ENCODE measurements at regions not wholly inside any gene's neighbourhood (a gene's known extent, or its start where the extent isn't known, plus 50 kb on each side); places are given as distances from the start of the nearest gene placed in this dataset.

DNA sequence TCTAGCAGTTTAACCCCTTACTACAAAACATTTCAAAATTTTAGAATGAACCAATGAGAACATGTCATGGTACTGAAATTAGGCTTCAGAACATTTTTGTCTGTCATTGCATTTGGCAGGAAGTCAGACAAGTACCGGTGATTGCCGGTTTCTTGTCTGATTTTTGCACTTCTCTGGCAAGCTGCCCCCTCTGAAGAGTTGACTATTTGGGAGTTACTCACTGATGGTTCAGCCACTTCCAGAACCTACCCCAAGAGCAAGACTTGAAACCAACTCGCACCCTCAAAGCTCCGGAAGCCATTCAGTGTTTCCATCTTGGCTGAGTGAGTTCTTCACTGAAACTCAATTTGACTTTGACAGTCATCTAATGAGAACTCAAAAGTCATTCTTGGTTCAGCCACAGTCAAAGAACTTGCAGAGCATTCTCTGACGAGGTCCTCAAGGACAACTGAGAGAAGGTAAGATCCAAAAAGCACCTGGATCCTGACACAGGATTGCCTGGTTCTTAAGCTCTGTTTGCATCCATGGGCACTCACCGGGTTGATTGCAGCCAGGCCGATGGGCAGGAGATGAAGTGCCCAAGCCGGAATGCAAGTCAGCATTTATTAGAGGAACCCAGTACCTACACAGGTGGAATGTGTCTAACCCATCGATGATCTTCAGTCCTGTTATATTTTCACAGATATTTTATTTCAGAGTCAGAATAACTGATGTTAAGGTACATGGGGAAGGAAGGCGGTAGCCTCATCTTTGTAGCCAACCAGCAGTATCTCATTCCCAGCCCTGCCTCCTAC lies 93.6 kb downstream of the USP22 start:
- ChIA-PET CTCF (no interaction called here), POLR2A (no interaction called here), RAD21 (ENCODE audit: unreplicated experiment) (no interaction called here), SMC1A (ENCODE audit: uncharacterized antibody, unreplicated experiment) (interaction anchor here (0.7 kb wide), 1 partner anchor 20 kb away, joined by 3 read pairs; no protein-coding TSS in a partner anchor)
- no peak for ATAC-seq
- Histone ChIP-seq H4K20me1 (ENCODE audit: control insufficient read depth, insufficient read depth) (no peaks in the 10 kb centered on the region), H3K79me2 (ENCODE audit: control insufficient read depth, insufficient read depth, low read length) (no peaks in the 10 kb centered on the region), H3K4me3 (no peak overlapping the region), H3K27ac (ENCODE audit: control insufficient read depth, insufficient read depth) (no peak overlapping the region), H3K4me1 (ENCODE audit: control insufficient read depth, insufficient read depth, low read length) (no peaks in the 10 kb centered on the region), H3K9me3 (replicated peaks; ENCODE audit: control insufficient read depth, insufficient read depth, low read length) (no peaks in the 10 kb centered on the region), H3K4me2 (ENCODE audit: control insufficient read depth, insufficient read depth) (no peak overlapping the region), H3K36me3 (ENCODE audit: control insufficient read depth in 2 of 2, insufficient read depth in 2 of 2, low read length in 1 of 2) (no peaks in the 10 kb centered on the region), H3K9ac (ENCODE audit: control insufficient read depth, insufficient read depth, low read length) (no peak overlapping the region), H2AFZ (ENCODE audit: control insufficient read depth, low read depth, low read length) (no peak overlapping the region), H3K27me3 (replicated peaks in 1 of 2; ENCODE audit: control insufficient read depth in 2 of 2, insufficient read depth in 2 of 2, low read length in 1 of 2) (peaks cover 2 to 3% of the 10 kb centered on the region in 2 experiments)
- WGBS (ENCODE audit: insufficient coverage, insufficient replicate concordance, low lambda C conversion rate, missing lambda C conversion rate), result 29% methylated on average over 10 of the region's 10 CpGs
- TF ChIP-seq, protein P1, sequence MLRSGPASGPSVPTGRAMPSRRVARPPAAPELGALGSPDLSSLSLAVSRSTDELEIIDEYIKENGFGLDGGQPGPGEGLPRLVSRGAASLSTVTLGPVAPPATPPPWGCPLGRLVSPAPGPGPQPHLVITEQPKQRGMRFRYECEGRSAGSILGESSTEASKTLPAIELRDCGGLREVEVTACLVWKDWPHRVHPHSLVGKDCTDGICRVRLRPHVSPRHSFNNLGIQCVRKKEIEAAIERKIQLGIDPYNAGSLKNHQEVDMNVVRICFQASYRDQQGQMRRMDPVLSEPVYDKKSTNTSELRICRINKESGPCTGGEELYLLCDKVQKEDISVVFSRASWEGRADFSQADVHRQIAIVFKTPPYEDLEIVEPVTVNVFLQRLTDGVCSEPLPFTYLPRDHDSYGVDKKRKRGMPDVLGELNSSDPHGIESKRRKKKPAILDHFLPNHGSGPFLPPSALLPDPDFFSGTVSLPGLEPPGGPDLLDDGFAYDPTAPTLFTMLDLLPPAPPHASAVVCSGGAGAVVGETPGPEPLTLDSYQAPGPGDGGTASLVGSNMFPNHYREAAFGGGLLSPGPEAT (IDR thresholded peaks at IDR 0.05; ENCODE audit: low read depth), result no peak
- TF ChIP-seq, protein P2, sequence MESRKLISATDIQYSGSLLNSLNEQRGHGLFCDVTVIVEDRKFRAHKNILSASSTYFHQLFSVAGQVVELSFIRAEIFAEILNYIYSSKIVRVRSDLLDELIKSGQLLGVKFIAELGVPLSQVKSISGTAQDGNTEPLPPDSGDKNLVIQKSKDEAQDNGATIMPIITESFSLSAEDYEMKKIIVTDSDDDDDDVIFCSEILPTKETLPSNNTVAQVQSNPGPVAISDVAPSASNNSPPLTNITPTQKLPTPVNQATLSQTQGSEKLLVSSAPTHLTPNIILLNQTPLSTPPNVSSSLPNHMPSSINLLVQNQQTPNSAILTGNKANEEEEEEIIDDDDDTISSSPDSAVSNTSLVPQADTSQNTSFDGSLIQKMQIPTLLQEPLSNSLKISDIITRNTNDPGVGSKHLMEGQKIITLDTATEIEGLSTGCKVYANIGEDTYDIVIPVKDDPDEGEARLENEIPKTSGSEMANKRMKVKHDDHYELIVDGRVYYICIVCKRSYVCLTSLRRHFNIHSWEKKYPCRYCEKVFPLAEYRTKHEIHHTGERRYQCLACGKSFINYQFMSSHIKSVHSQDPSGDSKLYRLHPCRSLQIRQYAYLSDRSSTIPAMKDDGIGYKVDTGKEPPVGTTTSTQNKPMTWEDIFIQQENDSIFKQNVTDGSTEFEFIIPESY (IDR thresholded peaks at IDR 0.05), result no peak
- no peak for TF ChIP-seq KAT2A (conservative IDR thresholded peaks at IDR 0.05; ENCODE audit: control insufficient read depth, low read depth, low read length)
- no peak for TF ChIP-seq KLF5 (IDR thresholded peaks at IDR 0.05; ENCODE audit: partially characterized antibody)
- TF ChIP-seq BACH1 (IDR thresholded peaks at IDR 0.05; ENCODE audit: borderline replicate concordance), result no peak
- TF ChIP-seq RBBP5 (conservative IDR thresholded peaks at IDR 0.05), result no peak
- no peak for TF ChIP-seq IKZF2 (IDR thresholded peaks at IDR 0.05)
- TF ChIP-seq, protein P3, sequence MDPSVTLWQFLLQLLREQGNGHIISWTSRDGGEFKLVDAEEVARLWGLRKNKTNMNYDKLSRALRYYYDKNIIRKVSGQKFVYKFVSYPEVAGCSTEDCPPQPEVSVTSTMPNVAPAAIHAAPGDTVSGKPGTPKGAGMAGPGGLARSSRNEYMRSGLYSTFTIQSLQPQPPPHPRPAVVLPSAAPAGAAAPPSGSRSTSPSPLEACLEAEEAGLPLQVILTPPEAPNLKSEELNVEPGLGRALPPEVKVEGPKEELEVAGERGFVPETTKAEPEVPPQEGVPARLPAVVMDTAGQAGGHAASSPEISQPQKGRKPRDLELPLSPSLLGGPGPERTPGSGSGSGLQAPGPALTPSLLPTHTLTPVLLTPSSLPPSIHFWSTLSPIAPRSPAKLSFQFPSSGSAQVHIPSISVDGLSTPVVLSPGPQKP (IDR thresholded peaks at IDR 0.05; ENCODE audit: low read depth, low read length), result no peak
- no peak for TF ChIP-seq CHD4 (IDR thresholded peaks at IDR 0.05)
- TF ChIP-seq MTA3 (IDR thresholded peaks at IDR 0.05; ENCODE audit: borderline replicate concordance, low read length), result no peak
- TF ChIP-seq CBX5 (IDR thresholded peaks at IDR 0.05; ENCODE audit: low read depth), result no peak
- TF ChIP-seq JUND (IDR thresholded peaks at IDR 0.05; ENCODE audit: low read depth, low read length), result no peak
- TF ChIP-seq POLR2AphosphoS2 (IDR thresholded peaks at IDR 0.05; ENCODE audit: low read depth, low read length), result no peak
- TF ChIP-seq MYC (IDR thresholded peaks at IDR 0.05; ENCODE audit: insufficient read depth, insufficient read length, insufficient replicate concordance, low read length, severe bottlenecking), result no peak
- intact Hi-C loops (cut with micrococcal nuclease; ENCODE audit: unreplicated experiment), result no loop called here
- no peak for FAIRE-seq
- no TSS peak for BruUV-seq (replicated peaks)
- no peak for DNase-seq (ENCODE audit: low read depth, low spot score)
- in situ Hi-C loops (cut with MboI), result loop anchor here (5.0 kb wide), 1 partner anchor 48 kb away; no protein-coding TSS in a partner anchor

Data from GM12878 (cell line).